ENCODE measurements at regions not wholly inside any gene's neighbourhood (a gene's known extent, or its start where the extent isn't known, plus 50 kb on each side); places are given as distances from the start of the nearest gene placed in this dataset.

- no peaks in the 10 kb centered on the region for H3K9me3 Mint-ChIP-seq (ENCODE audit: unreplicated experiment)
- H3K4me3 Mint-ChIP-seq (ENCODE audit: unreplicated experiment): no peak overlapping the region
- no peak overlapping the region for H3K27ac Mint-ChIP-seq (ENCODE audit: unreplicated experiment)
- no peaks in the 10 kb centered on the region for H3K36me3 Mint-ChIP-seq (ENCODE audit: low read depth, unreplicated experiment)
- DNase-seq (ENCODE audit: low spot score): no peak
- TF ChIP-seq CTCF (IDR thresholded peaks at IDR 0.05; ENCODE audit: unreplicated experiment): no peak
- H3K27me3 Mint-ChIP-seq (ENCODE audit: unreplicated experiment): no peaks in the 10 kb centered on the region
- H3K4me1 Mint-ChIP-seq (ENCODE audit: unreplicated experiment): no peaks in the 10 kb centered on the region
Measured at GRCh38 chr3:112730210-112730609, 89.3 kb upstream of the CCDC80 start.

GRCh38 chr3:112721231-112721630 is 80.3 kb upstream of the CCDC80 start:
- H3K27ac Mint-ChIP-seq (ENCODE audit: unreplicated experiment): no peak overlapping the region
- DNase-seq (ENCODE audit: low spot score): no peak
- no peaks in the 10 kb centered on the region for H3K9me3 Mint-ChIP-seq (ENCODE audit: unreplicated experiment)
- no peaks in the 10 kb centered on the region for H3K4me1 Mint-ChIP-seq (ENCODE audit: unreplicated experiment)
- H3K27me3 Mint-ChIP-seq (ENCODE audit: unreplicated experiment): no peaks in the 10 kb centered on the region
- TF ChIP-seq CTCF (IDR thresholded peaks at IDR 0.05; ENCODE audit: unreplicated experiment): no peak
- H3K36me3 Mint-ChIP-seq (ENCODE audit: low read depth, unreplicated experiment): no peaks in the 10 kb centered on the region
- H3K4me3 Mint-ChIP-seq (ENCODE audit: unreplicated experiment): no peak overlapping the region

- TF ChIP-seq CTCF (IDR thresholded peaks at IDR 0.05; ENCODE audit: unreplicated experiment): no peak
- DNase-seq (ENCODE audit: low spot score): no peak
- Mint-ChIP-seq H3K27me3 (ENCODE audit: unreplicated experiment) (no peaks in the 10 kb centered on the region), H3K4me1 (ENCODE audit: unreplicated experiment) (no peaks in the 10 kb centered on the region), H3K27ac (ENCODE audit: unreplicated experiment) (no peak overlapping the region), H3K4me3 (ENCODE audit: unreplicated experiment) (no peak overlapping the region), H3K36me3 (ENCODE audit: low read depth, unreplicated experiment) (no peaks in the 10 kb centered on the region), H3K9me3 (ENCODE audit: unreplicated experiment) (no peaks in the 10 kb centered on the region)
Measured at GRCh38 chr3:112718967-112719366, 78.0 kb upstream of the CCDC80 start.

GRCh38 chr3:112718516-112718915 is 77.6 kb upstream of the CCDC80 start:
- Mint-ChIP-seq H3K36me3 (ENCODE audit: low read depth, unreplicated experiment) (no peaks in the 10 kb centered on the region), H3K27ac (ENCODE audit: unreplicated experiment) (no peak overlapping the region), H3K4me3 (ENCODE audit: unreplicated experiment) (no peak overlapping the region), H3K9me3 (ENCODE audit: unreplicated experiment) (no peaks in the 10 kb centered on the region), H3K4me1 (ENCODE audit: unreplicated experiment) (no peaks in the 10 kb centered on the region), H3K27me3 (ENCODE audit: unreplicated experiment) (no peaks in the 10 kb centered on the region)
- TF ChIP-seq CTCF (IDR thresholded peaks at IDR 0.05; ENCODE audit: unreplicated experiment): no peak
- DNase-seq (ENCODE audit: low spot score): no peak

GRCh38 chr3:112709911-112710310 is 69.0 kb upstream of the CCDC80 start:
- Mint-ChIP-seq H3K4me3 (ENCODE audit: unreplicated experiment) (no peak overlapping the region), H3K4me1 (ENCODE audit: unreplicated experiment) (no peaks in the 10 kb centered on the region), H3K9me3 (ENCODE audit: unreplicated experiment) (no peaks in the 10 kb centered on the region), H3K27me3 (ENCODE audit: unreplicated experiment) (no peaks in the 10 kb centered on the region), H3K27ac (ENCODE audit: unreplicated experiment) (no peak overlapping the region), H3K36me3 (ENCODE audit: low read depth, unreplicated experiment) (no peaks in the 10 kb centered on the region)
- DNase-seq (ENCODE audit: low spot score): no peak
- TF ChIP-seq CTCF (IDR thresholded peaks at IDR 0.05; ENCODE audit: unreplicated experiment): no peak
